Hepatocyte (in vitro differentiated cells): ENCODE measurements at regions not wholly inside any gene's neighbourhood (a gene's known extent, or its start where the extent isn't known, plus 50 kb on each side); places are given as distances from the start of the nearest gene placed in this dataset.

Experiments
- DNase-seq: peaks from one replicate; pipeline ENCODE4 v3.0.0-alpha.2; 2016; ENCODE audit warnings: low spot score
- H2AFZ ChIP-seq: fragments of 200-600 bp; sonication (generic); 2 replicates; pipeline ENCODE4 v1.6.0; 2016; ENCODE audit warnings: antibody characterized with exemption, mild to moderate bottlenecking
- H3K27ac ChIP-seq: fragments of 200-600 bp; sonication (generic); 2 replicates; pipeline ENCODE4 v1.5.1; 2016; ENCODE audit warnings: mild to moderate bottlenecking
- H3K27me3 ChIP-seq: fragments of 200-600 bp; sonication (generic); 2 replicates; pipeline ENCODE4 v1.6.1; 2016
- H3K36me3 ChIP-seq: fragments of 200-600 bp; sonication (generic); replicated peaks from 2 replicates; pipeline ENCODE4 v1.5.1; 2016; ENCODE audit warnings: low read depth; ENCODE audit not compliant: insufficient read depth
- H3K4me1 ChIP-seq: fragments of 200-600 bp; sonication (generic); 2 replicates; pipeline ENCODE4 v1.5.1; 2016; ENCODE audit warnings: mild to moderate bottlenecking, moderate library complexity; ENCODE audit not compliant: insufficient read depth
- H3K4me2 ChIP-seq: fragments of 200-600 bp; sonication (generic); 2 replicates; pipeline ENCODE4 v1.6.0; 2016
- H3K4me3 ChIP-seq: fragments of 200-600 bp; sonication (generic); 2 replicates; pipeline ENCODE4 v1.5.1; 2016; ENCODE audit warnings: mild to moderate bottlenecking
- H3K79me2 ChIP-seq: fragments of 200-600 bp; sonication (generic); 2 replicates; pipeline ENCODE4 v1.6.0; 2017; ENCODE audit warnings: mild to moderate bottlenecking
- H3K9me2 ChIP-seq: fragments of 200-600 bp; sonication (generic); replicated peaks from 2 replicates; pipeline ENCODE4 v1.6.0; 2017; ENCODE audit warnings: mild to moderate bottlenecking; ENCODE audit not compliant: insufficient read depth
- H3K9me3 ChIP-seq: fragments of 200-600 bp; sonication (generic); 2 replicates; pipeline ENCODE4 v1.5.1; 2016; ENCODE audit warnings: low read depth, mild to moderate bottlenecking
- H4K20me1 ChIP-seq: fragments of 200-600 bp; sonication (generic); 2 replicates; pipeline ENCODE4 v1.6.0; 2016; ENCODE audit warnings: mild to moderate bottlenecking; ENCODE audit not compliant: insufficient read depth, poor library complexity, severe bottlenecking
- CTCF ChIP-seq: fragments of 200-600 bp; sonication (generic); IDR thresholded peaks from 2 replicates; pipeline ENCODE4 v1.5.1; 2016; ENCODE audit warnings: antibody characterized with exemption, mild to moderate bottlenecking; ENCODE audit not compliant: poor library complexity
- EZH2 ChIP-seq: fragments of 200-600 bp; sonication (generic); IDR thresholded peaks from 2 replicates; pipeline ENCODE4 v1.6.1; 2016; ENCODE audit warnings: antibody characterized with exemption, mild to moderate bottlenecking, borderline replicate concordance
- EZH2phosphoT487 ChIP-seq: fragments of 200-600 bp; sonication (generic); IDR thresholded peaks from one replicate; pipeline ENCODE4 v1.6.1; 2018; ENCODE audit warnings: antibody characterized with exemption, mild to moderate bottlenecking, low read depth, moderate library complexity; ENCODE audit not compliant: unreplicated experiment, severe bottlenecking
- WGBS: methylation state at CpG from one replicate; pipeline ENCODE4 v1.1.6; 2016; ENCODE audit warnings: low lambda C conversion rate; ENCODE audit errors: missing lambda C conversion rate; 5-methylcytosine and 5-hydroxymethylcytosine counted together

- H3K79me2 ChIP-seq = no peaks in the 10 kb centered on the region
- H3K9me2 ChIP-seq = no peaks in the 10 kb centered on the region
- H3K27ac ChIP-seq = peak overlapping the region; percentile 25
- no peak overlapping the region for H3K4me2 ChIP-seq
- H3K27me3 ChIP-seq = no peaks in the 10 kb centered on the region
- no peaks in the 10 kb centered on the region for H3K36me3 ChIP-seq
- WGBS = 62% methylated on average over 3 of the region's 3 CpGs
- H2AFZ ChIP-seq = no peak overlapping the region
- H3K4me1 ChIP-seq = peaks cover 4% of the 10 kb centered on the region
- no peaks in the 10 kb centered on the region for H4K20me1 ChIP-seq
- no peak for TF ChIP-seq CTCF
- no peak for TF ChIP-seq EZH2
- no peak for TF ChIP-seq EZH2phosphoT487
- DNase-seq = no peak
- no peak overlapping the region for H3K4me3 ChIP-seq
- H3K9me3 ChIP-seq = no peaks in the 10 kb centered on the region
These were observed 100.5 kb upstream of the HMGCLL1 start for GRCh38 chr6:55679503-55679902.

GRCh38 chr6:55678330-55679224 is 99.6 kb upstream of the HMGCLL1 start:
- no peak for TF ChIP-seq EZH2
- no peak for TF ChIP-seq EZH2phosphoT487
- TF ChIP-seq CTCF = no peak
- Histone ChIP-seq H3K4me1 (peaks cover 4% of the 10 kb centered on the region), H3K4me2 (peak overlapping the region; percentile 29), H3K27ac (peak overlapping the region; percentile 25), H3K4me3 (no peak overlapping the region), H4K20me1 (no peaks in the 10 kb centered on the region), H3K79me2 (no peaks in the 10 kb centered on the region), H3K9me2 (no peaks in the 10 kb centered on the region), H2AFZ (peak overlapping the region; percentile 41), H3K36me3 (no peaks in the 10 kb centered on the region), H3K9me3 (no peaks in the 10 kb centered on the region), H3K27me3 (no peaks in the 10 kb centered on the region)
- no peak for DNase-seq
- WGBS = 42% methylated on average over 8 of the region's 8 CpGs

DNA sequence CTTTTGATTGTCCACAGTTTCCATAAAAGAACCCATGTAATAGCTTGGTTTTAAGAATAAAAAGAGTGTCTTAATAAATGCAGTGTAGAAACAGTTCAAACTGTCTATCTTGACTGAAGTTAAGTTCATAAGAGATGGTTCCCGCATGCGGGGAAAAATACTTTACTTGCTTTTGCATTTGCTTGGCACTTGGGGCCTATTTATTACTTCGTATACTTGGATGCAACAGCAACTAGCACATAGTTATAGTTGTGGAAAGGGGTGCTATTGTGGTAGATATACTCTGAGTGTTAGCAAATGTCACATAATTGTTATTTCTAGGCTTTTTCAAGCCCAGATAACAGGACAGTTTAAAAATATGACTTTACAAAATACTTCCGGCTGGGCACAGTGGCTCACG is 97.7 kb upstream of the HMGCLL1 start:
- H3K4me3 ChIP-seq = no peak overlapping the region
- peaks cover 4% of the 10 kb centered on the region for H3K4me1 ChIP-seq
- H3K9me3 ChIP-seq = no peaks in the 10 kb centered on the region
- H3K4me2 ChIP-seq = no peak overlapping the region
- H3K27ac ChIP-seq = no peak overlapping the region
- H3K9me2 ChIP-seq = no peaks in the 10 kb centered on the region
- no peak for DNase-seq
- H3K79me2 ChIP-seq = no peaks in the 10 kb centered on the region
- H3K36me3 ChIP-seq = no peaks in the 10 kb centered on the region
- H2AFZ ChIP-seq = no peak overlapping the region
- no peak for TF ChIP-seq CTCF
- no peaks in the 10 kb centered on the region for H4K20me1 ChIP-seq
- H3K27me3 ChIP-seq = no peaks in the 10 kb centered on the region
- WGBS = 97% methylated on average over 5 of the region's 5 CpGs
